ENCODE measurements at regions not wholly inside any gene's neighbourhood (a gene's known extent, or its start where the extent isn't known, plus 50 kb on each side); places are given as distances from the start of the nearest gene placed in this dataset.

- TF ChIP-seq CTCF (IDR thresholded peaks at IDR 0.05) (no peak), POLR2A (IDR thresholded peaks at IDR 0.05) (no peak)
Measured at GRCh38 chr2:45272549-45273265, 263.5 kb upstream of the SIX2 start.

Measured in esophagus squamous epithelium (tissue), 4 donors.